ENCODE measurements at regions not wholly inside any gene's neighbourhood (a gene's known extent, or its start where the extent isn't known, plus 50 kb on each side); places are given as distances from the start of the nearest gene placed in this dataset.
"Not testable (repeated sequence)": the region's sequence is repeated elsewhere in the genome, so short reads cannot be mapped to it uniquely, and the experiment has no call there.

GRCh38 chr2:234271338-234271737 is 220.8 kb downstream of the SPP2 start:
- no peak for DNase-seq
- in situ Hi-C loops (cut with HindIII; ENCODE audit: low pct_ligation_motif_present, low pct_unique_long_range_greater_than_20kb, low sequenced_read_pairs) = no loop called here

DNA sequence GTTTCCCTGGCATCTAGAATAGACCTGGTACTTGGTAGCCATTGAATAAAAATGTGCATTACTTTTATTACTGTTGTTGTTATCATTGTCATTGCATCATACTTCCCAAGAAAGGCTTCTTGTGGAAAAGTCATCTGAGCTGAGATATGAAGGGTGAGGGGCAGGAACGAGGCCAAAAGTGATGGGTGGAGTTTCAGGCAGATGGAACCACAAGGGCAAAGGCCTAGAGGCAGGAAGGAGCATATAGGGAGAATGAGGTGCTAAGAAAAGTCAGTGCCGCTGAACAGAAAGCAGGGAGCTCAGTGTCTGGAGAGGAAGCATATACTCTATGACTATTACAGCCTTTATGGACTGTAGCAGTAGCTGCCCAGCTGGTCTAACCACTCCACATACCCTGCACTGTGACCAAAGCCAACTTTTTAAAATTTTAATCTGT is 219.3 kb downstream of the SPP2 start:
- in situ Hi-C loops (cut with HindIII; ENCODE audit: low pct_ligation_motif_present, low pct_unique_long_range_greater_than_20kb, low sequenced_read_pairs) = no loop called here
- no peak for DNase-seq

- in situ Hi-C loops (cut with HindIII; ENCODE audit: low pct_ligation_motif_present, low pct_unique_long_range_greater_than_20kb, low sequenced_read_pairs) = no loop called here
- DNase-seq = no peak
Observed at GRCh38 chr2:234267534-234267933, 217.0 kb downstream of the SPP2 start.

GRCh38 chr2:234266952-234267351 is 216.4 kb downstream of the SPP2 start:
- in situ Hi-C loops (cut with HindIII; ENCODE audit: low pct_ligation_motif_present, low pct_unique_long_range_greater_than_20kb, low sequenced_read_pairs) = no loop called here
- no peak for DNase-seq

GRCh38 chr2:234265206-234265605 is 214.7 kb downstream of the SPP2 start:
- no peak for DNase-seq
- in situ Hi-C loops (cut with HindIII; ENCODE audit: low pct_ligation_motif_present, low pct_unique_long_range_greater_than_20kb, low sequenced_read_pairs) = no loop called here

DNA sequence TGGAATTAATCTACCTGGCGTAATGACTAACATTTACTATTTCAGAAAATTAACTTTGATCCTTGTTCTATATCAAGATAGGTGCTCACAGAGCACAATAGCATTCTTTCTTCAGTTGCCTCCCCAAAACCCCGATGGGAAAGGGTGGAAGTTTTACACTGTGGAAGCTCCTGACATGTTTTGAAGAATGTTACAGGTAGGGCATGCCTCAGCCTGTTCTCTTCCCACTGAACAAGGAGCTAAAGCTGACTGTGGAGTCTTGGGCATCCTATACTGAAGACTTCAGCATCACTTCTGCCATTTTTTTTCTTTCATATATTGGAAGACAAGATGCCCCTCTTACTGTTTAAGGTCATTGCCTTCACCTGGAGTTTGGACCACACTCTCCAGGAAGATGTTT is 211.2 kb downstream of the SPP2 start:
- in situ Hi-C loops (cut with HindIII; ENCODE audit: low pct_ligation_motif_present, low pct_unique_long_range_greater_than_20kb, low sequenced_read_pairs) = no loop called here
- no peak for DNase-seq

DNA sequence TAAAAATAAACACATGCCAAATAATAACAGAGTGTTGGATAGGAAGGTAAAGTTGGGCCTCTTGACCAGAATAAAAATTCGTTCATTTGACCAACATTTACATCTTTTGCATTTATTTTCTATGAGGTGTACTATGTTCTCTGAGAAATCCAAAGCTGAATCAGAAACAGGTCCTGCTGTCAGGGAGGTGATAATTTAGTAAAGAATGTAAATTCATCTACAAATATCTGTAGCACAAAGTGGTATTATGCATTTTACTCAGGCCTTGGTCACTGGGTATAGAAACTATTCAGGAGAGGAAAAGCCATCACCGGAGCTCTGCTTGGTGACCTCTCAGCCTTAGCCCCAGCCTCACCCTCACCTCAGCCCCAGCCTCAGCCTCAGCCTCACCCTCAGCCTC is 208.9 kb downstream of the SPP2 start:
- in situ Hi-C loops (cut with HindIII; ENCODE audit: low pct_ligation_motif_present, low pct_unique_long_range_greater_than_20kb, low sequenced_read_pairs) = no loop called here
- no peak for DNase-seq

GRCh38 chr2:234258562-234259141 is 208.2 kb downstream of the SPP2 start:
- DNase-seq = no peak
- in situ Hi-C loops (cut with HindIII; ENCODE audit: low pct_ligation_motif_present, low pct_unique_long_range_greater_than_20kb, low sequenced_read_pairs) = no loop called here

GRCh38 chr2:234257859-234258561 is 207.5 kb downstream of the SPP2 start:
- in situ Hi-C loops (cut with HindIII; ENCODE audit: low pct_ligation_motif_present, low pct_unique_long_range_greater_than_20kb, low sequenced_read_pairs) = no loop called here
- peak; percentile 100 for DNase-seq

DNA sequence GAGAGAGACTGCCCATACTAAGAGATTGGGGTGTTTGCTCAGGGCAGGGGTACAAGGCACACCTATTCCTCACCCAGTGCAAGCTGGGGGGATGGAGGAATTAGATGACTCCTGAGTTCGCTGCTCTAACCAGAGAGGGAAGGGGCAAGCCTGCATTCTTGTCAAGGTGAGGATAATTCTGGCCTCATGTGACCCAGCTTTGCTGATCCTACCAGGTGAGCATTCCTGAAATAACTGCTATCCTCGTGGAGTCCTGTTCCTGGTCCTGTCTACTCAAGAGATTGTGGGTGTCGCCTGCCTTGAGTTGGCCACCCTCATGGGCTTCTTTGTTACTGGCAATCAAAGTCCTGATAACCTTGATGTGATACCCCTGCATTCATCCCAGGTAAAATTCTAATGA is 206.0 kb downstream of the SPP2 start:
- in situ Hi-C loops (cut with HindIII; ENCODE audit: low pct_ligation_motif_present, low pct_unique_long_range_greater_than_20kb, low sequenced_read_pairs) = no loop called here
- DNase-seq = no peak

GRCh38 chr2:234254783-234255521 is 204.4 kb downstream of the SPP2 start:
- DNase-seq = no peak
- in situ Hi-C loops (cut with HindIII; ENCODE audit: low pct_ligation_motif_present, low pct_unique_long_range_greater_than_20kb, low sequenced_read_pairs) = no loop called here

DNA sequence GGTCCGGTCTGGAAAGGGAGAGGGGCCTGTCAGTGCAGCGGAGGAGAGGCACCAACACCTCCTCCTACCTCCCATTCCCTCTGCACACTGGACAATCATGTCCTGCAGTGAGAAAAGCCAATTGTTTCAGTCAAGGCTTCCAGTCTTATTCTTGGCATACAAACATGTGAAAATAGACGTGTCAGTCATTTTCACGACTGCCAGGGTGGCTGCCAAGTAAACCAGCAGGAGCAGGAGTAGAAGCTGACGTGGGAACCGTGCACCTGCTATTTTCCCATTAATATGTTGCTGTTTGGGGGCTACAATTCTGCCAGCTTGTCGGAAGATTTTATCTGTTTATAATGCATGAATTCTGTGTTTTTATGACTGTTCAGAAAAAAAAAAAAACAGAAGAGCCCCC is 202.3 kb downstream of the SPP2 start:
- no peak for DNase-seq
- in situ Hi-C loops (cut with HindIII; ENCODE audit: low pct_ligation_motif_present, low pct_unique_long_range_greater_than_20kb, low sequenced_read_pairs) = no loop called here

DNA sequence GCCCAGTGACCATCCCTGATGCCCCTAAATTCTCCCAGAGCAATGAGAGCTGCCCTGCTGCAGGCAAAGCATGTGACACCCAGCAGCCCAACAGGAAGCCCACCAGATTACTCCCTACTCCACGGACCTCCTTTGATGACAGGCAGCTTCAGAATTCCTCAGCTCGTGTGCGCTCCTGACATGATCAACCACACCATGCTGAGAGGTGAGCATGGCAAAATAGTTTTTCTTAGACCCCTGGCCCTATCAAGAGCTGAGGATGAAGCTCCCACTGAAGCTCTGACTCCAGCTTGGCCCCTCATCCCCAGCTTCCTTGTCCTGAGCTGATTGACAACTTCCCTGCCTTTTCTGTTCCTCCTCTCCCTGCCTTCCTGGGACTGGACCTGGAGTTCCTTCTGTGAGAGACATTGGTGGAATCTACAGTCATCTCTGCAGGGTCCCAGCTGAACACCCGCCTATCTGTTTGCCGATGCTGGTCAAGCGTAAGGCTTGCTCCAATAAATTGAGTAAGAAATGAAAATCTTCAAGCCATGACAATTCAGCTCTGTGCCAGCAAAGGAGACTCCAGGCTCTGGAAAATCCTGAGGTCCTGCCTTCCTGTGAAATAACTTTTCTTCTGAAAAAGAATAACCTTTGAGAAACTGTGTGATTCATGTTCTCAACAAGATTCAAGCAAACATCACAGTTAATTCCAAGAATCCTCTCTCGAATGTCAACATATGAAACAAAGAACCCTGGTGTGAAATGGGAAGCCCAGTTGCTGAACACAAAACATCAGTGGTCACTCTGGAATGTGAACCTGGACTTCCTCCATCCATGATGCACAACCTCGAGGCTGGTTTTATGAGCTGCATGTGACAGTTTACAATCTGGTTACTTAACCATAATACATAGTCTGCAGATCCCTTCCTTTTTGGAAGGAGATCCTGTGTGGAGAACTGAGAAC is 201.1 kb downstream of the SPP2 start:
- in situ Hi-C loops (cut with HindIII; ENCODE audit: low pct_ligation_motif_present, low pct_unique_long_range_greater_than_20kb, low sequenced_read_pairs) = no loop called here
- peak; percentile 94 for DNase-seq

DNA sequence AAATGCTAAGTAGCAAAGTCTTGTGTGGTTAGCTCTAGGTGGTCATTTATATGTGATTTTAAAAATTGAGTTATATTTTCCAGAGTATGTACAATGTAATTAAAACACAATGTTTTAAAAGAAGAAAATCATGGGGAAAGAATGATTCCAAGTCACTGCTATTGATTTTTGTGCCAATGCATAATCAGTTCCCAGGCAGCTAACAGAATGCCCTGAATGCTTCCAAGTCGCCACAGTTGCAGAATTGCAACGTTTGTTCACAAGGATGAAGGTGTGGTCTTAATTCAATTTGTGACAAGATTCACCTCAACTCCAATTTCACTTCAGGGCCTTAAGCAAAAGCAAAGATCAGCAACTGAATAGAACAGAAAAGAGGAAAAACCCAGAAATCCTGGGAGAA is 200.4 kb downstream of the SPP2 start:
- no peak for DNase-seq
- in situ Hi-C loops (cut with HindIII; ENCODE audit: low pct_ligation_motif_present, low pct_unique_long_range_greater_than_20kb, low sequenced_read_pairs) = no loop called here

DNA sequence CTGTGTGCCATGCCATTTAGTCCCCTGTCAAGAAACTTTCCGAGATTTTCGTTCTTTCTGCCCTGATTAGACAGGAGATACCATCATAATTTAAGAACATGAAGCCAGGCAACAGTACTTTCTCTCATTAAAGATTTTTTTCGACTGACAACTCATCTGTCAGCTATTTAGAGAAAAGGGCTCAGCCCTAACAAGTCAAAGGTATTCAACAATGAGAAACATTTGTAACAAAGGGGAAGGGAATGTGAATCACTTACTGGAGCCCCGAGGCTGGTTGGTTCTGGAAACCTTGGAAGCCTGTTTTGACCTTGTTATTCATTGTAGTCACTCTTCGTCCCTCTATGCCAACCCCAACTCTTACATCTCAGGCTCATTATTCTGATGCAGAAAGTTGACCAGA is 199.4 kb downstream of the SPP2 start:
- DNase-seq = peak; percentile 93
- in situ Hi-C loops (cut with HindIII; ENCODE audit: low pct_ligation_motif_present, low pct_unique_long_range_greater_than_20kb, low sequenced_read_pairs) = no loop called here

GRCh38 chr2:234249034-234249735 is 198.7 kb downstream of the SPP2 start:
- DNase-seq = peak; percentile 37
- in situ Hi-C loops (cut with HindIII; ENCODE audit: low pct_ligation_motif_present, low pct_unique_long_range_greater_than_20kb, low sequenced_read_pairs) = no loop called here

- DNase-seq; in situ Hi-C loops (cut with HindIII; ENCODE audit: low pct_ligation_motif_present, low pct_unique_long_range_greater_than_20kb, low sequenced_read_pairs): not testable (repeated sequence)
Observed at GRCh38 chr2:234248213-234248710, 197.8 kb downstream of the SPP2 start.
